Neural progenitor cell (in vitro differentiated cells): ENCODE measurements at regions not wholly inside any gene's neighbourhood (a gene's known extent, or its start where the extent isn't known, plus 50 kb on each side); places are given as distances from the start of the nearest gene placed in this dataset.

Source experiments
- CTCF ChIP-seq: fragments of 200-600 bp; sonication (generic); IDR thresholded peaks from 2 replicates; pipeline ENCODE4 v1.5.1; 2017; ENCODE audit warnings: antibody characterized with exemption, mild to moderate bottlenecking
- EZH2 ChIP-seq: fragments of 200-600 bp; sonication (generic); IDR thresholded peaks from 2 replicates; pipeline ENCODE4 v1.6.1; 2017; ENCODE audit warnings: antibody characterized with exemption, mild to moderate bottlenecking, moderate library complexity

- TF ChIP-seq CTCF: no peak
- no peak for TF ChIP-seq EZH2
Measured at GRCh38 chr4:126007142-126007541, 692.4 kb downstream of the FAT4 start.
